Activated B cell treated with CpG ODN at 0.5 μM for 24 hours (primary cell): ENCODE measurements at regions not wholly inside any gene's neighbourhood (a gene's known extent, or its start where the extent isn't known, plus 50 kb on each side); places are given as distances from the start of the nearest gene placed in this dataset.

ENCODE experiments used
- ATAC-seq: fragments of 200-7000 bp; cut with Tn5 transposase; one replicate; pipeline ENCODE4 v1.10.0; 2021; ENCODE audit warnings: low read depth, mild to moderate bottlenecking, moderate library complexity
- CTCF ChIA-PET: fragments of 350-600 bp; sonication (Branson Sonifier 250); formaldehyde crosslinking; loops from one replicate; lab custom pipeline; 2021; ENCODE audit warnings: antibody characterized with exemption; lab: Charles Lee
- POLR2A ChIA-PET: fragments of 350-600 bp; sonication (Branson Sonifier 250); formaldehyde crosslinking; loops from one replicate; lab custom pipeline; 2021; ENCODE audit warnings: antibody characterized with exemption; lab: Charles Lee
- DNase-seq: peaks from one replicate; pipeline ENCODE4 v3.0.0; 2022
- H3K27ac Mint-ChIP-seq: one replicate; pipeline ENCODE4 v1.8.0; 2020; ENCODE audit warnings: mixed read lengths
- H3K27me3 Mint-ChIP-seq: one replicate; pipeline ENCODE4 v1.8.0; 2021; ENCODE audit warnings: mixed read lengths
- H3K36me3 Mint-ChIP-seq: one replicate; pipeline ENCODE4 v1.8.0; 2021; ENCODE audit warnings: low read depth, mixed read lengths
- H3K4me1 Mint-ChIP-seq: one replicate; pipeline ENCODE4 v1.8.0; 2021; ENCODE audit warnings: mixed read lengths
- H3K4me3 Mint-ChIP-seq: one replicate; pipeline ENCODE4 v1.8.0; 2020; ENCODE audit warnings: mild to moderate bottlenecking, mixed read lengths
- H3K9me3 Mint-ChIP-seq: one replicate; pipeline ENCODE4 v1.8.0; 2020; ENCODE audit warnings: mixed read lengths
- CTCF ChIP-seq: fragments of 200-600 bp; IDR thresholded peaks from one replicate; pipeline ENCODE4 v1.8.0; 2022; ENCODE audit warnings: antibody characterized with exemption, mild to moderate bottlenecking
- intact Hi-C: fragments of 100-400 bp; cut with micrococcal nuclease; formaldehyde crosslinking; loops from one replicate; pipeline ENCODE4 v1.15.1; 2024

- no peak for DNase-seq
Observed at GRCh38 chr1:175851749-175852148, 108.4 kb upstream of the TNR start.

GRCh38 chr1:175848329-175848728, 104.9 kb upstream of the TNR start:
- no peak for ATAC-seq
- no peak overlapping the region for H3K27ac Mint-ChIP-seq
- H3K4me3 Mint-ChIP-seq: no peak overlapping the region
- H3K9me3 Mint-ChIP-seq: no peaks in the 10 kb centered on the region
- CTCF ChIA-PET: no interaction called here
- H3K27me3 Mint-ChIP-seq: peaks cover 22% of the 10 kb centered on the region
- H3K4me1 Mint-ChIP-seq: no peaks in the 10 kb centered on the region
- DNase-seq: no peak
- TF ChIP-seq CTCF: no peak
- POLR2A ChIA-PET: no interaction called here
- intact Hi-C loops: no loop called here
- H3K36me3 Mint-ChIP-seq: no peaks in the 10 kb centered on the region

More at GRCh38 chr1:175851749-175852148, 108.4 kb upstream of the TNR start:
- Mint-ChIP-seq H3K36me3 (no peaks in the 10 kb centered on the region), H3K4me3 (no peak overlapping the region), H3K4me1 (no peaks in the 10 kb centered on the region), H3K27ac (no peak overlapping the region), H3K27me3 (peaks cover 11% of the 10 kb centered on the region), H3K9me3 (no peaks in the 10 kb centered on the region)
- POLR2A ChIA-PET: no interaction called here
- intact Hi-C loops: no loop called here
- CTCF ChIA-PET: no interaction called here
- no peak for ATAC-seq
- no peak for TF ChIP-seq CTCF

- no peak for DNase-seq
- intact Hi-C loops: no loop called here
- CTCF ChIA-PET: no interaction called here
- no peak overlapping the region for H3K4me3 Mint-ChIP-seq
- H3K9me3 Mint-ChIP-seq: no peaks in the 10 kb centered on the region
- no peak overlapping the region for H3K27ac Mint-ChIP-seq
- peaks cover 23% of the 10 kb centered on the region for H3K27me3 Mint-ChIP-seq
- no peak for ATAC-seq
- H3K4me1 Mint-ChIP-seq: no peaks in the 10 kb centered on the region
- H3K36me3 Mint-ChIP-seq: no peaks in the 10 kb centered on the region
- POLR2A ChIA-PET: no interaction called here
- TF ChIP-seq CTCF: no peak
Observed at GRCh38 chr1:175845985-175846384, 102.6 kb upstream of the TNR start.

GRCh38 chr1:175845338-175845737, 101.9 kb upstream of the TNR start:
- ChIA-PET POLR2A (no interaction called here), CTCF (no interaction called here)
- Mint-ChIP-seq H3K4me1 (no peaks in the 10 kb centered on the region), H3K4me3 (no peak overlapping the region), H3K9me3 (no peaks in the 10 kb centered on the region), H3K36me3 (no peaks in the 10 kb centered on the region), H3K27ac (no peak overlapping the region), H3K27me3 (peaks cover 27% of the 10 kb centered on the region)
- DNase-seq: no peak
- intact Hi-C loops: no loop called here
- ATAC-seq: no peak
- no peak for TF ChIP-seq CTCF

- TF ChIP-seq CTCF: no peak
- H3K27ac Mint-ChIP-seq: no peak overlapping the region
- H3K9me3 Mint-ChIP-seq: no peaks in the 10 kb centered on the region
- no peak for DNase-seq
- intact Hi-C loops: no loop called here
- ChIA-PET POLR2A (no interaction called here), CTCF (no interaction called here)
- peaks cover 32% of the 10 kb centered on the region for H3K27me3 Mint-ChIP-seq
- ATAC-seq: no peak
- no peaks in the 10 kb centered on the region for H3K36me3 Mint-ChIP-seq
- no peaks in the 10 kb centered on the region for H3K4me1 Mint-ChIP-seq
- H3K4me3 Mint-ChIP-seq: no peak overlapping the region
Observed at GRCh38 chr1:175844877-175845276, 101.5 kb upstream of the TNR start.
